ENCODE measurements at regions not wholly inside any gene's neighbourhood (a gene's known extent, or its start where the extent isn't known, plus 50 kb on each side); places are given as distances from the start of the nearest gene placed in this dataset.

DNA sequence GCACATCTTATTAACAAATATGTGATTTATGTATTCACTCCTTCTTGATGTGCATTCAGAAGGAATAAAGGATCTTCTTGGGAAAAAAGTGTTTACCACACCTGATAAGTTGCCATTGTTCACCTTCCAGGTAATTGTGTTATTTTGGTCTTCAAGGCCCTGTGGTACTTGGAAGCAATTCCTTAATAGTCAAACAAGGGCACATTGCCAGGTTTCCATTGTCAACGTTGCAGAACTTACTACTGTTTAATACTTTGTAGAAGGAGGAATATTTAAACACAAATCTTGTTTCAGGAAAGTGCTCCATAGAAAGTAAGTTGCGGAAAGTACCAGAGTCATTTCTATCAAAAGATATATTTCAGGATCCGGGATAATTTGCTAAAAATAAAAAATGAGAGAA, 129.5 kb upstream of the SGK1 start:
- no TSS peak for BruUV-seq (replicated peaks)
- Histone ChIP-seq H3K27ac (ENCODE audit: extremely low read depth, low read depth, low read length) (no peak overlapping the region), H4K20me1 (replicated peaks; ENCODE audit: control insufficient read depth, insufficient read depth, low read length) (no peaks in the 10 kb centered on the region), H2AFZ (ENCODE audit: low read depth, low read length) (no peak overlapping the region), H3K27me3 (ENCODE audit: control insufficient read depth in 2 of 2, insufficient read depth in 2 of 2, low read length in 2 of 2) (no peaks in the 10 kb centered on the region), H3K4me2 (ENCODE audit: insufficient read depth, low read length) (no peak overlapping the region), H3K4me1 (replicated peaks in 1 of 2; ENCODE audit: control insufficient read depth in 2 of 2, insufficient read depth in 2 of 2, low read length in 2 of 2) (no peaks in the 10 kb centered on the region), H3K9me3 (replicated peaks; ENCODE audit: control insufficient read depth, insufficient read depth, low read depth, low read length) (no peaks in the 10 kb centered on the region), H3K9ac (ENCODE audit: insufficient read depth in 1 of 2, low read depth in 2 of 2, low read length in 2 of 2) (no peak overlapping the region), H3K9me1 (ENCODE audit: control insufficient read depth, insufficient read depth, low read length) (no peaks in the 10 kb centered on the region), H3K4me3 (no peak overlapping the region), H3K79me2 (ENCODE audit: control insufficient read depth, insufficient read depth, low read length) (no peaks in the 10 kb centered on the region), H3K36me3 (ENCODE audit: control insufficient read depth, insufficient read depth, low read length) (no peaks in the 10 kb centered on the region)
- ChIA-PET CTCF (ENCODE audit: low intra/inter-chr PET ratio) (no interaction called here), POLR2A (no interaction called here)
- no peak for ATAC-seq
- in situ Hi-C loops (cut with MboI) (no loop called here), intact Hi-C loops (cut with micrococcal nuclease) (no loop called here)
- DNase-seq (ENCODE audit: extremely low read depth in 1 of 4, low spot score in 3 of 4): no peak
- WGBS (ENCODE audit: insufficient coverage, low coverage, missing lambda C conversion rate): 26% methylated on average over 3 of the region's 3 CpGs
- no peak for TF ChIP-seq JUN (IDR thresholded peaks at IDR 0.05; ENCODE audit: borderline replicate concordance, low read depth, low read length)
- TF ChIP-seq JUN (CRISPR knock-in tag; IDR thresholded peaks at IDR 0.05; ENCODE audit: borderline replicate concordance): no peak
- TF ChIP-seq KDM4B (IDR thresholded peaks at IDR 0.05; ENCODE audit: borderline replicate concordance in 2 of 2, low read depth in 1 of 2): no peak
- no peak for TF ChIP-seq SIX5 (IDR thresholded peaks at IDR 0.05; ENCODE audit: borderline replicate concordance in 1 of 2, insufficient read depth in 1 of 2, low read depth in 1 of 2, low read length in 2 of 2)
- TF ChIP-seq PTRF (tag; IDR thresholded peaks at IDR 0.05): no peak
- TF ChIP-seq EZH2 (IDR thresholded peaks at IDR 0.05; ENCODE audit: borderline replicate concordance, low read depth, low read length): no peak
- TF ChIP-seq ZNF583 (CRISPR knock-in tag; IDR thresholded peaks at IDR 0.05): no peak
- no peak for TF ChIP-seq HOMEZ (CRISPR knock-in tag; IDR thresholded peaks at IDR 0.05)
- no peak for TF ChIP-seq ATF1 (CRISPR knock-in tag; IDR thresholded peaks at IDR 0.05)
- TF ChIP-seq ATF1 (tag; IDR thresholded peaks at IDR 0.05): no peak
- FAIRE-seq: no peak
